ENCODE measurements at regions not wholly inside any gene's neighbourhood (a gene's known extent, or its start where the extent isn't known, plus 50 kb on each side); places are given as distances from the start of the nearest gene placed in this dataset.

DNA sequence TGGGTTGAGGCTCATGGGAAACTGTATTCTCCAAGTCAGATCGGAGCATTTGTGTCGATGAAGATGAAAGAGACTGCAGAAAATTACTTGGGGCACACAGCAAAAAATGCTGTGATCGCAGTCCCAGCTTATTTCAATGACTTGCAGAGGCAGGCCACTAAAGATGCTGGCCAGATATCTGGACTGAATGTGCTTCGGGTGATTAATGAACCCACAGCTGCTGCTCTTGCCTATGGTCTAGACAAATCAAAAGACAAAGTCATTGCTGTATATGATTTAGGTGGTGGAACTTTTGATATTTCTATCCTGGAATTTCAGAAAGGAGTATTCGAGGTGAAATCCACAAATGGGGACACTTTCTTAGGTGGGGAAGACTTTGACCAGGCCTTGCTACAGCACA lies 336.6 kb downstream of the PAX3 start (continued):
- TF ChIP-seq, protein P1, sequence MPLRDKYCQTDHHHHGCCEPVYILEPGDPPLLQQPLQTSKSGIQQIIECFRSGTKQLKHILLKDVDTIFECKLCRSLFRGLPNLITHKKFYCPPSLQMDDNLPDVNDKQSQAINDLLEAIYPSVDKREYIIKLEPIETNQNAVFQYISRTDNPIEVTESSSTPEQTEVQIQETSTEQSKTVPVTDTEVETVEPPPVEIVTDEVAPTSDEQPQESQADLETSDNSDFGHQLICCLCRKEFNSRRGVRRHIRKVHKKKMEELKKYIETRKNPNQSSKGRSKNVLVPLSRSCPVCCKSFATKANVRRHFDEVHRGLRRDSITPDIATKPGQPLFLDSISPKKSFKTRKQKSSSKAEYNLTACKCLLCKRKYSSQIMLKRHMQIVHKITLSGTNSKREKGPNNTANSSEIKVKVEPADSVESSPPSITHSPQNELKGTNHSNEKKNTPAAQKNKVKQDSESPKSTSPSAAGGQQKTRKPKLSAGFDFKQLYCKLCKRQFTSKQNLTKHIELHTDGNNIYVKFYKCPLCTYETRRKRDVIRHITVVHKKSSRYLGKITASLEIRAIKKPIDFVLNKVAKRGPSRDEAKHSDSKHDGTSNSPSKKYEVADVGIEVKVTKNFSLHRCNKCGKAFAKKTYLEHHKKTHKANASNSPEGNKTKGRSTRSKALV (CRISPR knock-in tag; IDR thresholded peaks at IDR 0.05) = no peak
- TF ChIP-seq LCORL (IDR thresholded peaks at IDR 0.05) = no peak
- no peak for TF ChIP-seq LCORL (CRISPR knock-in tag; IDR thresholded peaks at IDR 0.05)

DNA sequence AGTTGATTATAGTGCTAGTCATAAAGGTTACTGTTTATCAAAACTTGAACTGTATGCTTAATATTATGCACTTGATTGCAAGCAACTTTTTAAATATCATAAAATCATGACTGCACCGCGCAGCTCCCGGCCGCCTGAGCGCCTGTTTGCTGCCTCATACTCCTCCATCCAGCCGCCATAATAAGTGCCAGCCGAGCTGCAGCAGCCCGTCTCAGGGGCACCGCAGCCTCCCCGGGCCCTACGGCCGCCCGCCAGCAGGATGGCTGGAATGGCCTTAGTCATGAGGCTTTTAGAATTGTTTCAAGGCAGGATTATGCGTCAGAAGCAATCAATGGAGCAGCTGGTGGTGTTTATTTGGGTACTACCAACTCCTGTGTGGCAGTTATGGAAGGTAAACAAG lies 337.2 kb downstream of the PAX3 start:
- WGBS (ENCODE audit: low lambda C conversion rate) = 42% methylated on average over 14 of the region's 14 CpGs
- Histone ChIP-seq H3K27ac (ENCODE audit: extremely low read length, insufficient read depth, low read length) (no peak overlapping the region), H4K20me1 (ENCODE audit: insufficient read depth, low read length) (no peaks in the 10 kb centered on the region), H3K9ac (ENCODE audit: insufficient read depth, low read depth, low read length) (no peak overlapping the region), H2AFZ (ENCODE audit: low read length) (no peak overlapping the region), H3K27me3 (ENCODE audit: control insufficient read depth in 1 of 2, insufficient read depth in 2 of 2, low read length in 2 of 2) (peaks cover 0 to 4% of the 10 kb centered on the region in 2 experiments; a peak in 1 of 5 replicates), H3K36me3 (replicated peaks in 1 of 2; ENCODE audit: control insufficient read depth in 1 of 2, insufficient read depth in 2 of 2, low read length in 2 of 2) (no peaks in the 10 kb centered on the region), H3K4me1 (ENCODE audit: insufficient read depth, low read length) (no peaks in the 10 kb centered on the region), H3K79me2 (ENCODE audit: insufficient read depth, low read length) (no peaks in the 10 kb centered on the region), H3K4me3 (replicated peaks in 1 of 3; ENCODE audit: insufficient read depth in 1 of 3, low read depth in 2 of 3, low read length in 3 of 3) (no peak overlapping the region), H3K4me2 (ENCODE audit: low read depth, low read length) (no peak overlapping the region), H3K9me3 (ENCODE audit: low read length) (no peaks in the 10 kb centered on the region)
- ChIA-PET CTCF (ENCODE audit: low intra/inter-chr PET ratio, low total read pairs) (no interaction called here), POLR2A (no interaction called here)
- ATAC-seq = no peak
- no peak for FAIRE-seq
- intact Hi-C loops (cut with micrococcal nuclease; ENCODE audit: unreplicated experiment) = no loop called here
- BruUV-seq (replicated peaks) = no TSS peak
- DNase-seq (ENCODE audit: low spot score) = no peak
- TF ChIP-seq SRSF9 (IDR thresholded peaks at IDR 0.05; ENCODE audit: borderline replicate concordance, insufficient read depth, low read depth, low read length, poor library complexity, severe bottlenecking) (no peak), SRSF1 (optimal IDR thresholded peaks at IDR 0.05; ENCODE audit: low read depth, low read length) (no peak), ZNF263 (CRISPR knock-in tag; IDR thresholded peaks at IDR 0.05) (no peak), ZNF136 (CRISPR knock-in tag; IDR thresholded peaks at IDR 0.05; ENCODE audit: low read depth) (no peak), ZNF567 (CRISPR knock-in tag; IDR thresholded peaks at IDR 0.05; ENCODE audit: borderline replicate concordance) (no peak), ZNF484 (CRISPR knock-in tag; IDR thresholded peaks at IDR 0.05; ENCODE audit: borderline replicate concordance, low read depth) (no peak), CREBL2 (CRISPR knock-in tag; IDR thresholded peaks at IDR 0.05; ENCODE audit: borderline replicate concordance) (no peak), ZNF589 (CRISPR knock-in tag; conservative IDR thresholded peaks at IDR 0.05) (no peak), TFDP1 (CRISPR knock-in tag; IDR thresholded peaks at IDR 0.05; ENCODE audit: borderline replicate concordance) (no peak), GATAD2A (CRISPR knock-in tag; IDR thresholded peaks at IDR 0.05) (no peak), ZBTB10 (CRISPR knock-in tag; IDR thresholded peaks at IDR 0.05; ENCODE audit: borderline replicate concordance) (no peak), CHD4 (IDR thresholded peaks at IDR 0.05; ENCODE audit: borderline replicate concordance, low read length) (no peak)
- TF ChIP-seq, protein P2, sequence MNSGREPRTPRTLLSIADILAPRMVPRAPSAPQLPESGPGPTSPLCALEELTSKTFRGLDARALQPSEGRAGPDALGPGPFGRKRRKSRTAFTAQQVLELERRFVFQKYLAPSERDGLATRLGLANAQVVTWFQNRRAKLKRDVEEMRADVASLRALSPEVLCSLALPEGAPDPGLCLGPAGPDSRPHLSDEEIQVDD (CRISPR knock-in tag; IDR thresholded peaks at IDR 0.05; ENCODE audit: borderline replicate concordance) = no peak
- in situ Hi-C loops (cut with HindIII; ENCODE audit: extremely low pct_ligation_motif_present, low pct_unique_long_range_greater_than_20kb) = loop anchor here (10.0 kb wide), 1 partner anchor 1277 kb away; no protein-coding TSS in a partner anchor

Data from HepG2 (cell line).